OCI-M2 (cell line): ENCODE measurements at regions not wholly inside any gene's neighbourhood (a gene's known extent, or its start where the extent isn't known, plus 50 kb on each side); places are given as distances from the start of the nearest gene placed in this dataset.

Source experiments
- DNase-seq: peaks from one replicate; lab custom pipeline; 2025; ENCODE audit not compliant: unreplicated experiment; lab: John Stamatoyannopoulos, UW

- no peak for DNase-seq
Observed at GRCh38 chr2:200244111-200244510, 62.4 kb upstream of the SPATS2L start.

GRCh38 chr2:200247494-200247893 lies 59.0 kb upstream of the SPATS2L start:
- DNase-seq: no peak

- DNase-seq: no peak
Observed at GRCh38 chr2:200252265-200253067, 54.0 kb upstream of the SPATS2L start.

GRCh38 chr2:200253639-200254038 lies 52.9 kb upstream of the SPATS2L start:
- no peak for DNase-seq

- no peak for DNase-seq
Observed at GRCh38 chr2:200254773-200255172, 51.7 kb upstream of the SPATS2L start.

GRCh38 chr2:200255549-200255948 lies 50.9 kb upstream of the SPATS2L start:
- no peak for DNase-seq
